Natural killer cell (primary cell): ENCODE measurements at regions not wholly inside any gene's neighbourhood (a gene's known extent, or its start where the extent isn't known, plus 50 kb on each side); places are given as distances from the start of the nearest gene placed in this dataset.
"Not testable (repeated sequence)": the region's sequence is repeated elsewhere in the genome, so short reads cannot be mapped to it uniquely, and the experiment has no call there.

ENCODE experiments used
- ATAC-seq, 3 donors: fragments of 150-1000 bp in 2 of 3; fragments of 200-7000 bp in 1 of 3; cut with Tn5 transposase; 1 replicate in 1 of 3; 2 replicates in 2 of 3; pipeline ENCODE4 v1.10.0; 2021; ENCODE audit warnings: mild to moderate bottlenecking in 2 of 3, moderate library complexity in 2 of 3
- DNase-seq, 2 donors: peaks; one replicate each; pipeline versions ENCODE4 v3.0.0 to v3.0.0-alpha.2; 2013 to 2021; ENCODE audit warnings: mixed read lengths in 1 of 2
- H3K27ac ChIP-seq: one replicate; pipeline ENCODE4 v1.5.1; 2013; ENCODE audit warnings: mild to moderate bottlenecking, low read length
- H3K27me3 ChIP-seq: one replicate; pipeline ENCODE4 v1.6.1; 2013; ENCODE audit warnings: low read length; ENCODE audit not compliant: control insufficient read depth, insufficient read depth
- H3K36me3 ChIP-seq: one replicate; pipeline ENCODE4 v1.6.1; 2013; ENCODE audit warnings: low read length; ENCODE audit not compliant: control insufficient read depth, insufficient read depth
- H3K4me1 ChIP-seq: one replicate; pipeline ENCODE4 v1.6.1; 2013; ENCODE audit warnings: low read length; ENCODE audit not compliant: control insufficient read depth, insufficient read depth
- H3K4me3 ChIP-seq: one replicate; pipeline ENCODE4 v1.5.1; 2013; ENCODE audit warnings: low read length
- H3K9me3 ChIP-seq: one replicate; pipeline ENCODE4 v1.6.1; 2013; ENCODE audit warnings: low read length; ENCODE audit not compliant: control insufficient read depth, insufficient read depth
- H3K27ac Mint-ChIP-seq, 2 donors: one replicate each; pipeline ENCODE4 v1.8.0; 2022; ENCODE audit warnings: mild to moderate bottlenecking in 2 of 2, mixed read lengths in 2 of 2, moderate library complexity in 1 of 2
- H3K27me3 Mint-ChIP-seq, 2 donors: one replicate each; pipeline ENCODE4 v1.8.0; 2022; ENCODE audit warnings: low read depth in 2 of 2, mixed read lengths in 2 of 2
- H3K36me3 Mint-ChIP-seq: one replicate; pipeline ENCODE4 v1.8.0; 2022; ENCODE audit warnings: mixed read lengths
- H3K4me1 Mint-ChIP-seq, 2 donors: one replicate each; pipeline ENCODE4 v1.8.0; 2022; ENCODE audit warnings: mixed read lengths in 2 of 2
- H3K4me3 Mint-ChIP-seq: one replicate; pipeline ENCODE4 v1.8.0; 2022; ENCODE audit warnings: mild to moderate bottlenecking, moderate library complexity, mixed read lengths
- H3K9me3 Mint-ChIP-seq, 2 donors: one replicate each; pipeline ENCODE4 v1.8.0; 2022; ENCODE audit warnings: mixed read lengths in 2 of 2
- CTCF ChIP-seq: fragments of 200-600 bp; IDR thresholded peaks from one replicate; pipeline ENCODE4 v1.8.0; 2022; ENCODE audit warnings: antibody characterized with exemption
- WGBS: methylation state at CpG from one replicate; pipeline ENCODE4 v1.1.7; 2013; ENCODE audit warnings: missing lambda C conversion rate; ENCODE audit not compliant: insufficient coverage; 5-methylcytosine and 5-hydroxymethylcytosine counted together
- intact Hi-C: fragments of 100-400 bp; cut with micrococcal nuclease; formaldehyde crosslinking; loops from one replicate; pipeline ENCODE4 v1.14.2; 2022

GRCh38 chr17:31605761-31606160 lies 214.3 kb downstream of the RAB11FIP4 start:
- H3K27ac Mint-ChIP-seq = no peak overlapping the region
- H3K27me3 Mint-ChIP-seq = no peaks in the 10 kb centered on the region
- ATAC-seq (no peak), DNase-seq (no peak)
- H3K27ac ChIP-seq = no peak overlapping the region
- no peaks in the 10 kb centered on the region for H3K4me1 Mint-ChIP-seq
- intact Hi-C loops = no loop called here
- H3K27me3 ChIP-seq = no peaks in the 10 kb centered on the region
- H3K4me1 ChIP-seq = no peaks in the 10 kb centered on the region
- H3K4me3 Mint-ChIP-seq = no peak overlapping the region
- no peak overlapping the region for H3K4me3 ChIP-seq
- no peaks in the 10 kb centered on the region for H3K9me3 ChIP-seq
- no peaks in the 10 kb centered on the region for H3K36me3 Mint-ChIP-seq
- no peaks in the 10 kb centered on the region for H3K36me3 ChIP-seq
- no peak for TF ChIP-seq CTCF
- WGBS = 77% methylated on average over 1 of the region's 1 CpG
- no peaks in the 10 kb centered on the region for H3K9me3 Mint-ChIP-seq

GRCh38 chr17:31604936-31605335 lies 213.5 kb downstream of the RAB11FIP4 start:
- H3K27ac Mint-ChIP-seq = no peak overlapping the region
- no peaks in the 10 kb centered on the region for H3K9me3 Mint-ChIP-seq
- Histone ChIP-seq H3K27ac (no peak overlapping the region), H3K27me3 (no peaks in the 10 kb centered on the region), H3K9me3 (no peaks in the 10 kb centered on the region), H3K36me3 (no peaks in the 10 kb centered on the region), H3K4me1 (no peaks in the 10 kb centered on the region), H3K4me3 (no peak overlapping the region)
- no peak overlapping the region for H3K4me3 Mint-ChIP-seq
- H3K36me3 Mint-ChIP-seq = no peaks in the 10 kb centered on the region
- no peaks in the 10 kb centered on the region for H3K27me3 Mint-ChIP-seq
- 88% methylated on average over 5 of the region's 5 CpGs for WGBS
- H3K4me1 Mint-ChIP-seq = no peaks in the 10 kb centered on the region
- intact Hi-C loops = no loop called here
- DNase-seq (no peak), ATAC-seq (no peak)
- no peak for TF ChIP-seq CTCF

GRCh38 chr17:31600144-31600543 lies 208.7 kb downstream of the RAB11FIP4 start:
- H3K36me3 ChIP-seq, H3K4me3 ChIP-seq, H3K36me3 Mint-ChIP-seq, H3K9me3 ChIP-seq, H3K27me3 ChIP-seq, ATAC-seq, H3K4me3 Mint-ChIP-seq, intact Hi-C loops, H3K27ac Mint-ChIP-seq, H3K27ac ChIP-seq, DNase-seq, H3K27me3 Mint-ChIP-seq, H3K9me3 Mint-ChIP-seq: not testable (repeated sequence)
- peaks cover 14% of the 10 kb centered on the region for H3K4me1 ChIP-seq
- WGBS = 95% methylated on average over 8 of the region's 9 CpGs
- peaks cover 0 to 11% of the 10 kb centered on the region in 2 donors for H3K4me1 Mint-ChIP-seq

GRCh38 chr17:31598921-31599571 lies 207.6 kb downstream of the RAB11FIP4 start:
- no peaks in the 10 kb centered on the region for H3K36me3 Mint-ChIP-seq
- Histone ChIP-seq H3K27ac (no peak overlapping the region), H3K9me3 (no peaks in the 10 kb centered on the region), H3K4me3 (no peak overlapping the region), H3K27me3 (no peaks in the 10 kb centered on the region), H3K4me1 (peaks cover 14% of the 10 kb centered on the region), H3K36me3 (no peaks in the 10 kb centered on the region)
- 87% methylated on average over 11 of the region's 11 CpGs for WGBS
- H3K9me3 Mint-ChIP-seq = no peaks in the 10 kb centered on the region
- peaks cover 0 to 11% of the 10 kb centered on the region in 2 donors for H3K4me1 Mint-ChIP-seq
- ATAC-seq (no peak), DNase-seq (no peak)
- intact Hi-C loops = no loop called here
- TF ChIP-seq CTCF = no peak
- H3K27ac Mint-ChIP-seq = peak overlapping the region in 1 of 2 donors; percentile 6
- no peaks in the 10 kb centered on the region for H3K27me3 Mint-ChIP-seq
- no peak overlapping the region for H3K4me3 Mint-ChIP-seq
